Gastrocnemius medialis (tissue), 4 donors: ENCODE measurements at regions not wholly inside any gene's neighbourhood (a gene's known extent, or its start where the extent isn't known, plus 50 kb on each side); places are given as distances from the start of the nearest gene placed in this dataset.

ENCODE experiments used
- ATAC-seq, 2 donors: fragments of 150-250 bp; one replicate each; pipeline ENCODE4 v1.9.1; 2016
- DNase-seq, 2 donors: peaks; one replicate each; pipeline ENCODE4 v3.0.0-alpha.2; 2019
- H3K27ac ChIP-seq, 4 donors: fragments of 200-600 bp; sonication (generic); 1 replicate in 1 of 4; 2 replicates in 3 of 4; pipeline ENCODE4 v1.5.1; 2016 to 2018; ENCODE audit warnings: mild to moderate bottlenecking in 2 of 4, moderate library complexity in 1 of 4
- H3K27me3 ChIP-seq, 3 donors: fragments of 200-600 bp; sonication (generic) in 2 of 3; 1 replicate in 1 of 3; 2 replicates in 2 of 3; pipeline versions ENCODE4 v1.5.1 to v1.6.0; 2016 to 2019; ENCODE audit warnings: mild to moderate bottlenecking in 1 of 3, moderate library complexity in 1 of 3
- H3K36me3 ChIP-seq, 2 donors: fragments of 200-600 bp; sonication (generic) in 1 of 2; one replicate each; pipeline ENCODE4 v1.5.1; 2017 to 2018
- H3K4me1 ChIP-seq, 2 donors: fragments of 200-600 bp; sonication (generic) in 1 of 2; one replicate each; pipeline ENCODE4 v1.5.1; 2016 to 2017; ENCODE audit warnings: mild to moderate bottlenecking in 2 of 2
- H3K4me3 ChIP-seq, 4 donors: fragments of 200-600 bp; sonication (generic) in 3 of 4; 1 replicate in 1 of 4; 2 replicates in 3 of 4; pipeline ENCODE4 v1.5.1; 2016 to 2019; ENCODE audit warnings: mild to moderate bottlenecking in 2 of 4
- H3K9me3 ChIP-seq, 3 donors: fragments of 200-600 bp; sonication (generic) in 2 of 3; 1 replicate in 1 of 3; 2 replicates in 2 of 3; pipeline ENCODE4 v1.5.1; 2016 to 2019
- POLR2A ChIP-seq, 2 donors: fragments of 450-650 bp; IDR thresholded peaks; one replicate each; pipeline ENCODE4 v1.6.1; 2017; ENCODE audit warnings: antibody characterized with exemption in 2 of 2, mild to moderate bottlenecking in 2 of 2, moderate library complexity in 2 of 2
- in situ Hi-C, 4 donors: fragments of 200-750 bp; cut with MboI; loops; one replicate each; pipeline versions ENCODE4 v1.15.0 to v1.8.0; 2017; ENCODE audit warnings: low sequenced_read_pairs in 4 of 4
- intact Hi-C: fragments of 100-400 bp; cut with DNase I; formaldehyde crosslinking; loops from one replicate; pipeline ENCODE4 v1.15.1; 2023; ENCODE audit warnings: low total_unique reads
- TF ChIP-seq, protein P1 (sequence below), 5 experiments: fragments of 450-650 bp in 3 of 5; fragments of 200-600 bp in 2 of 5; sonication (generic) in 2 of 5; IDR thresholded peaks in 4 of 5; conservative IDR thresholded peaks in 1 of 5; 1 replicate in 4 of 5; 2 replicates in 1 of 5; pipeline ENCODE4 v1.5.1; 2016 to 2019; ENCODE audit warnings: antibody characterized with exemption in 5 of 5, mild to moderate bottlenecking in 3 of 5, moderate library complexity in 3 of 5

- no peaks in the 10 kb centered on the region for H3K27me3 ChIP-seq
- H3K4me1 ChIP-seq = no peaks in the 10 kb centered on the region
- no peaks in the 10 kb centered on the region for H3K9me3 ChIP-seq
- H3K4me3 ChIP-seq = no peak overlapping the region
- in situ Hi-C loops = no loop called here
- intact Hi-C loops = no loop called here
- DNase-seq (no peak), ATAC-seq (no peak)
- no peak for TF ChIP-seq POLR2A (IDR thresholded peaks at IDR 0.05)
- TF ChIP-seq, protein P1, sequence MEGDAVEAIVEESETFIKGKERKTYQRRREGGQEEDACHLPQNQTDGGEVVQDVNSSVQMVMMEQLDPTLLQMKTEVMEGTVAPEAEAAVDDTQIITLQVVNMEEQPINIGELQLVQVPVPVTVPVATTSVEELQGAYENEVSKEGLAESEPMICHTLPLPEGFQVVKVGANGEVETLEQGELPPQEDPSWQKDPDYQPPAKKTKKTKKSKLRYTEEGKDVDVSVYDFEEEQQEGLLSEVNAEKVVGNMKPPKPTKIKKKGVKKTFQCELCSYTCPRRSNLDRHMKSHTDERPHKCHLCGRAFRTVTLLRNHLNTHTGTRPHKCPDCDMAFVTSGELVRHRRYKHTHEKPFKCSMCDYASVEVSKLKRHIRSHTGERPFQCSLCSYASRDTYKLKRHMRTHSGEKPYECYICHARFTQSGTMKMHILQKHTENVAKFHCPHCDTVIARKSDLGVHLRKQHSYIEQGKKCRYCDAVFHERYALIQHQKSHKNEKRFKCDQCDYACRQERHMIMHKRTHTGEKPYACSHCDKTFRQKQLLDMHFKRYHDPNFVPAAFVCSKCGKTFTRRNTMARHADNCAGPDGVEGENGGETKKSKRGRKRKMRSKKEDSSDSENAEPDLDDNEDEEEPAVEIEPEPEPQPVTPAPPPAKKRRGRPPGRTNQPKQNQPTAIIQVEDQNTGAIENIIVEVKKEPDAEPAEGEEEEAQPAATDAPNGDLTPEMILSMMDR (IDR thresholded peaks at IDR 0.05 in 4 of 5, conservative IDR thresholded peaks at IDR 0.05 in 1 of 5) = no peak
- H3K36me3 ChIP-seq = no peaks in the 10 kb centered on the region
- no peak overlapping the region for H3K27ac ChIP-seq
Observed at GRCh38 chr2:116922414-116922813, 892.1 kb upstream of the DDX18 start.

DNA sequence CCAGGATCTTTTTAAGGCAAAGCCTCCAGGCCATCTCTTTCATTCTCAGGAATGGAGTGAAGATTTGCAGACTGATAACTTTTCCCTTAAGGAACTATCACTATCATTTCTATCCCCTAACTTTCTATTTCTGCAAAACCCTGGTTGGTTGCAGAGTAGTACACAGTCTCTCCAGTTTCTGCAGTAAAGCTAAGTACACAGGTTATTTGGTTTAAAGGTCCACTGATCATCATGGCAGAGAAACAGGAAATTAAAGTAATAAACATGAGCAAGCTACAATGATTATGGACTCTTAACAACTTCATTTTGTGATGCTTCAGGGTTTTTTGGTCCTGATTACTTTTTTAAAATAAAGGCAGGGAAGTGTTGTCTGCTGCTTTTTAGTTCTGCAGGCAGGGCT, 890.0 kb upstream of the DDX18 start:
- Histone ChIP-seq H3K4me3 (no peak overlapping the region), H3K27ac (no peak overlapping the region), H3K27me3 (no peaks in the 10 kb centered on the region), H3K36me3 (no peaks in the 10 kb centered on the region), H3K4me1 (no peaks in the 10 kb centered on the region), H3K9me3 (no peaks in the 10 kb centered on the region)
- no peak for DNase-seq
- TF ChIP-seq, protein P1 (IDR thresholded peaks at IDR 0.05 in 4 of 5, conservative IDR thresholded peaks at IDR 0.05 in 1 of 5) = no peak
- TF ChIP-seq POLR2A (IDR thresholded peaks at IDR 0.05) = no peak
- in situ Hi-C loops (no loop called here), intact Hi-C loops (no loop called here)
- no peak for ATAC-seq

DNA sequence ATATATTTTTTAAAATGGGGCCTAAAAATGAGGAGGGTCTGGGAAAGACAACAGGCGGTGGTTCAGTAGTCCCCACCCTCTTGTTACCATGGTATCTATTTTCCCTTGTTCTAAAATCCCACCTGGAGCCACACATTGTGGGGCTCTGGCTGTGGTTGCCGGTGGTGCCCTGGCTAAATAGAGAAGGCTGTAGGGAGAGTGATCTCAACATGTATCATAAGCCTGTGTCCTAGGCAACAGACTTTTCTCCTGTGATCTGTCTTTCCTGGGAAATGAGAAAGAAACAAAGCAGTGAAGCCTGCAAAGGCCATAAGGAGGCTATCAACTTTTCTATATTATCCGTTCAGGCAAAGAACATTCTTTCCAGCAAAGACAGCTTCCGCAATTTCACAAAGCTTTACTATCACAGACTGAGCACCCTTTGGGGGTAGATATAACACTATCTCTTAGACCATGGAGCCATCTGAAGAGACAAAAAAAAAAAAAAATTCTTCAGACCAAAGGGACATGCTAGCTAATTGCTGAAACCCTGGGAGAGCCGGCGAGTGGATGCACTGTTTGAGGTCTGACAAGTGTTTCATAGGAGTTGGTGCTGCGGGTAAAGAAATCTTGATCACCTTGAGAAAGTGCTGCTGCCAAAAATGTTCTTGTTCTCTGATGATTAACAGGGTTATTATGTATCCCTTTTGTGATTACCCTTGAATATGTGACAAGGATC, 879.2 kb upstream of the DDX18 start:
- Histone ChIP-seq H3K27ac (no peak overlapping the region), H3K36me3 (no peaks in the 10 kb centered on the region), H3K4me1 (no peaks in the 10 kb centered on the region), H3K4me3 (no peak overlapping the region), H3K9me3 (no peaks in the 10 kb centered on the region), H3K27me3 (no peaks in the 10 kb centered on the region)
- in situ Hi-C loops = no loop called here
- DNase-seq (no peak), ATAC-seq (no peak)
- TF ChIP-seq, protein P1 (IDR thresholded peaks at IDR 0.05 in 4 of 5, conservative IDR thresholded peaks at IDR 0.05 in 1 of 5) = no peak
- TF ChIP-seq POLR2A (IDR thresholded peaks at IDR 0.05) = no peak
- intact Hi-C loops = no loop called here

- intact Hi-C loops = no loop called here
- ATAC-seq = no peak
- Histone ChIP-seq H3K27me3 (no peaks in the 10 kb centered on the region), H3K4me1 (no peaks in the 10 kb centered on the region), H3K9me3 (no peaks in the 10 kb centered on the region), H3K27ac (no peak overlapping the region), H3K36me3 (no peaks in the 10 kb centered on the region), H3K4me3 (no peak overlapping the region)
- in situ Hi-C loops = no loop called here
- DNase-seq = no peak
- no peak for TF ChIP-seq POLR2A (IDR thresholded peaks at IDR 0.05)
- TF ChIP-seq, protein P1 (IDR thresholded peaks at IDR 0.05 in 4 of 5, conservative IDR thresholded peaks at IDR 0.05 in 1 of 5) = no peak
Observed at GRCh38 chr2:116948258-116948657, 866.2 kb upstream of the DDX18 start.

- ATAC-seq (no peak), DNase-seq (no peak)
- Histone ChIP-seq H3K4me3 (no peak overlapping the region), H3K36me3 (no peaks in the 10 kb centered on the region), H3K27me3 (no peaks in the 10 kb centered on the region), H3K4me1 (no peaks in the 10 kb centered on the region), H3K27ac (no peak overlapping the region), H3K9me3 (no peaks in the 10 kb centered on the region)
- in situ Hi-C loops = no loop called here
- TF ChIP-seq POLR2A (IDR thresholded peaks at IDR 0.05) = no peak
- TF ChIP-seq, protein P1 (IDR thresholded peaks at IDR 0.05 in 4 of 5, conservative IDR thresholded peaks at IDR 0.05 in 1 of 5) = no peak
- intact Hi-C loops = no loop called here
Observed at GRCh38 chr2:116949249-116949648, 865.2 kb upstream of the DDX18 start.
